B cell (primary cell): ENCODE measurements at regions not wholly inside any gene's neighbourhood (a gene's known extent, or its start where the extent isn't known, plus 50 kb on each side); places are given as distances from the start of the nearest gene placed in this dataset.

Experiments
- ATAC-seq: fragments of 200-7000 bp; cut with Tn5 transposase; one replicate; pipeline ENCODE4 v1.10.0; 2021; ENCODE audit warnings: low read depth, mild to moderate bottlenecking, moderate number of reproducible peaks, moderate library complexity
- CTCF ChIA-PET: fragments of 350-600 bp; sonication (Branson Sonifier 250); formaldehyde crosslinking; loops from one replicate; lab custom pipeline; 2021; ENCODE audit warnings: antibody characterized with exemption, inconsistent platforms; lab: Charles Lee
- POLR2A ChIA-PET: fragments of 350-600 bp; sonication (Branson Sonifier 250); formaldehyde crosslinking; loops from one replicate; lab custom pipeline; 2021; ENCODE audit warnings: antibody characterized with exemption; lab: Charles Lee
- DNase-seq: peaks from one replicate; pipeline ENCODE4 v3.0.0; 2013
- H2AFZ ChIP-seq: 2 replicates; pipeline ENCODE4 v1.6.1; 2012; ENCODE audit warnings: mild to moderate bottlenecking, low read depth, low read length; ENCODE audit not compliant: insufficient read depth, poor library complexity, severe bottlenecking
- H3K27ac ChIP-seq, 2 donors: 1 replicate in 1 of 2; 2 replicates in 1 of 2; pipeline ENCODE4 v1.5.1; 2012 to 2013; ENCODE audit warnings: low read length in 2 of 2, mild to moderate bottlenecking in 2 of 2, moderate library complexity in 1 of 2
- H3K27me3 ChIP-seq, 4 experiments: fragments of 200-600 bp in 1 of 4; sonication (generic) in 1 of 4; replicated peaks in 1 of 4; 1 replicate in 2 of 4; 2 replicates in 2 of 4; pipeline versions ENCODE4 v1.6.1 to v1.7.0; 2013 to 2016; ENCODE audit warnings: low read length in 3 of 4, mild to moderate bottlenecking in 2 of 4, mixed read lengths in 1 of 4, moderate library complexity in 1 of 4; ENCODE audit not compliant: insufficient read depth in 4 of 4, control insufficient read depth in 3 of 4; ENCODE audit errors: control extremely low read depth in 1 of 4
- H3K36me3 ChIP-seq, 2 experiments: replicated peaks in 1 of 2; 1 replicate in 1 of 2; 2 replicates in 1 of 2; pipeline versions ENCODE4 v1.6.1 to v1.7.1; 2013; ENCODE audit warnings: low read length in 1 of 2; ENCODE audit not compliant: insufficient read depth in 2 of 2, control insufficient read depth in 1 of 2; ENCODE audit errors: control extremely low read depth in 1 of 2, extremely low read depth in 1 of 2
- H3K4me1 ChIP-seq, 2 donors: fragments of 200-600 bp in 1 of 2; sonication (generic) in 1 of 2; 1 replicate in 1 of 2; 2 replicates in 1 of 2; pipeline versions ENCODE4 v1.5.1 to v1.6.1; 2013 to 2017; ENCODE audit warnings: low read length in 2 of 2; ENCODE audit not compliant: control insufficient read depth in 2 of 2, insufficient read depth in 2 of 2
- H3K4me2 ChIP-seq: replicated peaks from 2 replicates; pipeline ENCODE3; 2012; ENCODE audit warnings: mild to moderate bottlenecking, low read depth, low read length; ENCODE audit not compliant: poor library complexity, severe bottlenecking
- H3K4me3 ChIP-seq, 5 experiments: fragments of 200-600 bp in 1 of 5; sonication (generic) in 1 of 5; 1 replicate in 3 of 5; 2 replicates in 2 of 5; pipeline versions ENCODE4 v1.5.1 to v1.7.0; 2011 to 2016; ENCODE audit warnings: low read length in 4 of 5, mild to moderate bottlenecking in 4 of 5, low read depth in 2 of 5, control low read depth in 1 of 5, moderate library complexity in 1 of 5; ENCODE audit not compliant: insufficient read depth in 1 of 5; ENCODE audit errors: control extremely low read depth in 1 of 5, extremely low read depth in 1 of 5
- H3K79me2 ChIP-seq: fragments of 200-600 bp; sonication (generic); one replicate; pipeline ENCODE4 v1.6.0; 2016; ENCODE audit warnings: low read length; ENCODE audit not compliant: control insufficient read depth, insufficient read depth
- H3K9ac ChIP-seq: fragments of 200-600 bp; sonication (generic); 2 replicates; pipeline ENCODE4 v1.6.1; 2017; ENCODE audit warnings: mild to moderate bottlenecking, low read length, moderate library complexity
- H3K9me3 ChIP-seq, 3 donors: one replicate each; pipeline versions ENCODE4 v1.6.1 to v1.7.1; 2013; ENCODE audit warnings: low read length in 2 of 3; ENCODE audit not compliant: control insufficient read depth in 2 of 3, insufficient read depth in 1 of 3; ENCODE audit errors: control extremely low read depth in 1 of 3
- H4K20me1 ChIP-seq: 2 replicates; pipeline ENCODE4 v1.6.0; 2012; ENCODE audit warnings: mild to moderate bottlenecking, low read length; ENCODE audit not compliant: insufficient read depth, control insufficient read depth, poor library complexity, severe bottlenecking
- H3K27ac Mint-ChIP-seq: one replicate; pipeline ENCODE4 v1.8.0; 2021; ENCODE audit warnings: mixed read lengths
- H3K27me3 Mint-ChIP-seq: one replicate; pipeline ENCODE4 v1.8.0; 2021; ENCODE audit warnings: mixed read lengths
- H3K4me1 Mint-ChIP-seq: one replicate; pipeline ENCODE4 v1.8.0; 2021; ENCODE audit warnings: mixed read lengths
- H3K4me3 Mint-ChIP-seq: one replicate; pipeline ENCODE4 v1.8.0; 2021; ENCODE audit warnings: mixed read lengths
- H3K9me3 Mint-ChIP-seq: one replicate; pipeline ENCODE4 v1.8.0; 2022; ENCODE audit warnings: mixed read lengths; ENCODE audit not compliant: insufficient read depth
- CTCF ChIP-seq: fragments of 200-600 bp; IDR thresholded peaks from one replicate; pipeline ENCODE4 v1.8.0; 2022; ENCODE audit warnings: antibody characterized with exemption, mild to moderate bottlenecking
- EZH2 ChIP-seq: IDR thresholded peaks from 2 replicates; pipeline ENCODE4 v1.6.1; 2012; ENCODE audit warnings: borderline replicate concordance, low read depth, mild to moderate bottlenecking, moderate library complexity, low read length; ENCODE audit not compliant: insufficient read depth, poor library complexity, severe bottlenecking
- WGBS: methylation state at CpG from one replicate; pipeline ENCODE4 v1.1.5; 2013; ENCODE audit warnings: missing lambda C conversion rate; ENCODE audit not compliant: insufficient coverage; 5-methylcytosine and 5-hydroxymethylcytosine counted together
- intact Hi-C: fragments of 100-400 bp; cut with micrococcal nuclease; formaldehyde crosslinking; loops from one replicate; pipeline ENCODE4 v1.10.0; 2022

- Mint-ChIP-seq H3K27me3 (peaks cover 49% of the 10 kb centered on the region), H3K4me1 (peaks cover 3% of the 10 kb centered on the region), H3K4me3 (no peak overlapping the region), H3K27ac (no peak overlapping the region), H3K9me3 (no peaks in the 10 kb centered on the region)
- Histone ChIP-seq H3K4me1 (peaks cover 7 to 8% of the 10 kb centered on the region in 2 donors), H3K9me3 (no peaks in the 10 kb centered on the region), H3K79me2 (no peaks in the 10 kb centered on the region), H3K4me3 (no peak overlapping the region), H3K27me3 (peaks cover 0 to 30% (median 14%) of the 10 kb centered on the region in 4 experiments), H3K9ac (no peak overlapping the region), H2AFZ (no peak overlapping the region), H3K36me3 (no peaks in the 10 kb centered on the region), H4K20me1 (no peaks in the 10 kb centered on the region), H3K27ac (no peak overlapping the region), H3K4me2 (no peak overlapping the region)
- DNase-seq = no peak
- TF ChIP-seq CTCF (no peak), EZH2 (no peak)
- intact Hi-C loops = no loop called here
- no peak for ATAC-seq
- ChIA-PET CTCF (no interaction called here), POLR2A (no interaction called here)
- 100% methylated on average over 2 of the region's 2 CpGs for WGBS
Observed at GRCh38 chr15:69592954-69593353, 140.3 kb downstream of the RPLP1 start.

GRCh38 chr15:69593488-69593887 lies 140.9 kb downstream of the RPLP1 start:
- no peaks in the 10 kb centered on the region for H3K79me2 ChIP-seq
- ChIA-PET POLR2A (no interaction called here), CTCF (no interaction called here)
- no peak for TF ChIP-seq CTCF
- TF ChIP-seq EZH2 = no peak
- intact Hi-C loops = no loop called here
- no peak overlapping the region for H3K4me3 Mint-ChIP-seq
- H3K4me3 ChIP-seq = no peak overlapping the region
- H3K4me1 ChIP-seq = peaks cover 7 to 8% of the 10 kb centered on the region in 2 donors
- H3K9me3 Mint-ChIP-seq = no peaks in the 10 kb centered on the region
- no peak overlapping the region for H3K9ac ChIP-seq
- no peaks in the 10 kb centered on the region for H3K9me3 ChIP-seq
- no peak for DNase-seq
- H3K27ac ChIP-seq = no peak overlapping the region
- H3K27me3 Mint-ChIP-seq = peaks cover 53% of the 10 kb centered on the region
- no peak overlapping the region for H3K27ac Mint-ChIP-seq
- H3K27me3 ChIP-seq = peaks cover 0 to 30% (median 15%) of the 10 kb centered on the region in 4 experiments
- peaks cover 3% of the 10 kb centered on the region for H3K4me1 Mint-ChIP-seq
- no peak for ATAC-seq
- WGBS = 86% methylated on average over 7 of the region's 7 CpGs
- no peaks in the 10 kb centered on the region for H3K36me3 ChIP-seq
- no peaks in the 10 kb centered on the region for H4K20me1 ChIP-seq
- H2AFZ ChIP-seq = no peak overlapping the region
- H3K4me2 ChIP-seq = no peak overlapping the region
